ENCODE measurements at regions not wholly inside any gene's neighbourhood (a gene's known extent, or its start where the extent isn't known, plus 50 kb on each side); places are given as distances from the start of the nearest gene placed in this dataset.
"Not testable (repeated sequence)": the region's sequence is repeated elsewhere in the genome, so short reads cannot be mapped to it uniquely, and the experiment has no call there.

GRCh38 chr15:95734422-95735316 is 595.8 kb upstream of the NR2F2 start:
- no peak for DNase-seq

GRCh38 chr15:95737060-95737459 is 593.4 kb upstream of the NR2F2 start:
- DNase-seq, result no peak

GRCh38 chr15:95739131-95739530 is 591.4 kb upstream of the NR2F2 start:
- no peak for DNase-seq

GRCh38 chr15:95741830-95742229 is 588.7 kb upstream of the NR2F2 start:
- no peak for DNase-seq

- no peak for DNase-seq
Observed at GRCh38 chr15:95742256-95742655, 588.2 kb upstream of the NR2F2 start.

- DNase-seq, result peak; percentile 3
Observed at GRCh38 chr15:95742836-95743235, 587.7 kb upstream of the NR2F2 start.

- no peak for DNase-seq
Observed at GRCh38 chr15:95757171-95757570, 573.3 kb upstream of the NR2F2 start.

- DNase-seq, result no peak
Observed at GRCh38 chr15:95758451-95758850, 572.0 kb upstream of the NR2F2 start.

GRCh38 chr15:95758851-95759250 is 571.6 kb upstream of the NR2F2 start:
- no peak for DNase-seq

GRCh38 chr15:95760508-95760907 is 570.0 kb upstream of the NR2F2 start:
- no peak for DNase-seq

- DNase-seq, result no peak
Observed at GRCh38 chr15:95761501-95762165, 568.9 kb upstream of the NR2F2 start.

GRCh38 chr15:95763426-95763825 is 567.1 kb upstream of the NR2F2 start:
- no peak for DNase-seq

GRCh38 chr15:95765161-95765560 is 565.3 kb upstream of the NR2F2 start:
- no peak for DNase-seq

- no peak for DNase-seq
Observed at GRCh38 chr15:95770196-95770595, 560.3 kb upstream of the NR2F2 start.

GRCh38 chr15:95772982-95773381 is 557.5 kb upstream of the NR2F2 start:
- no peak for DNase-seq

GRCh38 chr15:95784508-95784907 is 546.0 kb upstream of the NR2F2 start:
- DNase-seq, result no peak

- not testable (repeated sequence) for DNase-seq
Observed at GRCh38 chr15:95785276-95785675, 545.2 kb upstream of the NR2F2 start.

GRCh38 chr15:95793231-95793630 is 537.3 kb upstream of the NR2F2 start:
- DNase-seq, result no peak

GRCh38 chr15:95795386-95795785 is 535.1 kb upstream of the NR2F2 start:
- no peak for DNase-seq

- no peak for DNase-seq
Observed at GRCh38 chr15:95799286-95800200, 531.0 kb upstream of the NR2F2 start.

- DNase-seq, result no peak
Observed at GRCh38 chr15:95804484-95804883, 526.0 kb upstream of the NR2F2 start.

GRCh38 chr15:95812491-95812890 is 518.0 kb upstream of the NR2F2 start:
- DNase-seq, result no peak

GRCh38 chr15:95814908-95815307 is 515.6 kb upstream of the NR2F2 start:
- no peak for DNase-seq
